ENCODE measurements at regions not wholly inside any gene's neighbourhood (a gene's known extent, or its start where the extent isn't known, plus 50 kb on each side); places are given as distances from the start of the nearest gene placed in this dataset.
A peak's percentile ranks its signal among the peaks of the same experiment; 100 is the strongest.

- no peaks in the 10 kb centered on the region for H3K4me1 ChIP-seq (ENCODE audit: insufficient read depth, low read length)
- H3K4me2 ChIP-seq (ENCODE audit: insufficient read depth, low read length): no peak overlapping the region
- H2AFZ ChIP-seq (ENCODE audit: low read length): no peak overlapping the region
- no peaks in the 10 kb centered on the region for H3K79me2 ChIP-seq (ENCODE audit: insufficient read depth, low read length)
- DNase-seq (ENCODE audit: insufficient read length, low spot score, missing footprints): no peak
- H4K20me1 ChIP-seq (ENCODE audit: insufficient read depth, low read length): no peaks in the 10 kb centered on the region
- TF ChIP-seq CTCF (IDR thresholded peaks at IDR 0.05; ENCODE audit: extremely low read depth, low read depth, low read length): no peak
- H3K36me3 ChIP-seq (ENCODE audit: insufficient read depth, low read length): no peaks in the 10 kb centered on the region
- H3K27me3 ChIP-seq (ENCODE audit: insufficient read depth, low read length): no peaks in the 10 kb centered on the region
- no peak overlapping the region for H3K4me3 ChIP-seq (ENCODE audit: insufficient read depth, low read length)
- H3K9me3 ChIP-seq (ENCODE audit: low read depth, low read length): no peaks in the 10 kb centered on the region
- H3K27ac ChIP-seq (ENCODE audit: low read depth, low read length): no peak overlapping the region
Measured at GRCh38 chrX:131739823-131740222, 195.9 kb downstream of the OR13H1 start.

- H2AFZ ChIP-seq (ENCODE audit: low read length): peak overlapping the region; percentile 86
- no peaks in the 10 kb centered on the region for H3K36me3 ChIP-seq (ENCODE audit: insufficient read depth, low read length)
- peaks cover 3% of the 10 kb centered on the region for H3K4me1 ChIP-seq (ENCODE audit: insufficient read depth, low read length)
- no peaks in the 10 kb centered on the region for H4K20me1 ChIP-seq (ENCODE audit: insufficient read depth, low read length)
- H3K4me2 ChIP-seq (ENCODE audit: insufficient read depth, low read length): peak overlapping the region; percentile 78
- no peak for DNase-seq (ENCODE audit: insufficient read length, low spot score, missing footprints)
- peak; percentile 35 for TF ChIP-seq CTCF (IDR thresholded peaks at IDR 0.05; ENCODE audit: extremely low read depth, low read depth, low read length)
- no peaks in the 10 kb centered on the region for H3K79me2 ChIP-seq (ENCODE audit: insufficient read depth, low read length)
- peak overlapping the region; percentile 53 for H3K27ac ChIP-seq (ENCODE audit: low read depth, low read length)
- H3K4me3 ChIP-seq (ENCODE audit: insufficient read depth, low read length): peak overlapping the region; percentile 72
- no peaks in the 10 kb centered on the region for H3K27me3 ChIP-seq (ENCODE audit: insufficient read depth, low read length)
- H3K9me3 ChIP-seq (ENCODE audit: low read depth, low read length): no peaks in the 10 kb centered on the region
Measured at GRCh38 chrX:131741103-131741581, 197.3 kb downstream of the OR13H1 start.

- no peak for DNase-seq (ENCODE audit: insufficient read length, low spot score, missing footprints)
- Histone ChIP-seq H3K27ac (ENCODE audit: low read depth, low read length) (no peak overlapping the region), H3K79me2 (ENCODE audit: insufficient read depth, low read length) (no peaks in the 10 kb centered on the region), H3K4me1 (ENCODE audit: insufficient read depth, low read length) (peaks cover 5% of the 10 kb centered on the region), H3K36me3 (ENCODE audit: insufficient read depth, low read length) (no peaks in the 10 kb centered on the region), H2AFZ (ENCODE audit: low read length) (peak overlapping the region; percentile 32), H3K27me3 (ENCODE audit: insufficient read depth, low read length) (no peaks in the 10 kb centered on the region), H4K20me1 (ENCODE audit: insufficient read depth, low read length) (no peaks in the 10 kb centered on the region), H3K4me3 (ENCODE audit: insufficient read depth, low read length) (peak overlapping the region; percentile 48), H3K9me3 (ENCODE audit: low read depth, low read length) (no peaks in the 10 kb centered on the region), H3K4me2 (ENCODE audit: insufficient read depth, low read length) (peak overlapping the region; percentile 95)
- TF ChIP-seq CTCF (IDR thresholded peaks at IDR 0.05; ENCODE audit: extremely low read depth, low read depth, low read length): no peak
Measured at GRCh38 chrX:131745942-131746489, 202.1 kb downstream of the OR13H1 start.

- Histone ChIP-seq H2AFZ (ENCODE audit: low read length) (peak overlapping the region; percentile 93), H3K4me2 (ENCODE audit: insufficient read depth, low read length) (peak overlapping the region; percentile 95), H3K4me3 (ENCODE audit: insufficient read depth, low read length) (peak overlapping the region; percentile 78), H3K27me3 (ENCODE audit: insufficient read depth, low read length) (no peaks in the 10 kb centered on the region), H3K9me3 (ENCODE audit: low read depth, low read length) (no peaks in the 10 kb centered on the region), H3K36me3 (ENCODE audit: insufficient read depth, low read length) (no peaks in the 10 kb centered on the region), H3K4me1 (ENCODE audit: insufficient read depth, low read length) (peaks cover 5% of the 10 kb centered on the region), H3K27ac (ENCODE audit: low read depth, low read length) (peak overlapping the region; percentile 67), H3K79me2 (ENCODE audit: insufficient read depth, low read length) (no peaks in the 10 kb centered on the region), H4K20me1 (ENCODE audit: insufficient read depth, low read length) (no peaks in the 10 kb centered on the region)
- TF ChIP-seq CTCF (IDR thresholded peaks at IDR 0.05; ENCODE audit: extremely low read depth, low read depth, low read length): peak; percentile 46
- DNase-seq (ENCODE audit: insufficient read length, low spot score, missing footprints): peak; percentile 66
Measured at GRCh38 chrX:131746491-131746968, 202.7 kb downstream of the OR13H1 start.

Measured in osteoblast (primary cell).